TTC549 (cell line): ENCODE measurements at regions not wholly inside any gene's neighbourhood (a gene's known extent, or its start where the extent isn't known, plus 50 kb on each side); places are given as distances from the start of the nearest gene placed in this dataset.

ENCODE experiments used
- FAIRE-seq: peaks from 2 replicates; lab custom pipeline; 2012; peaks lifted over from hg19 to GRCh38; lab: Jason Lieb, UNC

DNA sequence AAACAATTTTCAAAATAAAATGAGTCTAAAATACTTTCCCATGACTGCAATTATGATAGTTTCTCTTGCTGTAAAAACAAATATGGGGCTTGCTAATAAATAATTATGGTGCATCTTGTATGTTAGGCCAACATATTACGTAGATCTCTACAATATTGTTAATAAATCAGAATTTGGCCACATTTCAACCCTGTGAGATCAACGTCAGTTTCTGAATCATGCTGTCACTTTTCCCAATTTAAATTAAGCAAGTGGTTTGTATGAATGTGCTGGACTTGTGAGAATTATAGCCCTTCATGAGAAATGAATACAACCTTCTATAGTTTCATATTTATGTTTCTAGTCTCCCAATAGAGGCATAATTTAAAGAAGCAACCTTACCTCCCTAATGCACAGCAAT is 808.9 kb downstream of the SUCLG1 start:
- FAIRE-seq: no peak

DNA sequence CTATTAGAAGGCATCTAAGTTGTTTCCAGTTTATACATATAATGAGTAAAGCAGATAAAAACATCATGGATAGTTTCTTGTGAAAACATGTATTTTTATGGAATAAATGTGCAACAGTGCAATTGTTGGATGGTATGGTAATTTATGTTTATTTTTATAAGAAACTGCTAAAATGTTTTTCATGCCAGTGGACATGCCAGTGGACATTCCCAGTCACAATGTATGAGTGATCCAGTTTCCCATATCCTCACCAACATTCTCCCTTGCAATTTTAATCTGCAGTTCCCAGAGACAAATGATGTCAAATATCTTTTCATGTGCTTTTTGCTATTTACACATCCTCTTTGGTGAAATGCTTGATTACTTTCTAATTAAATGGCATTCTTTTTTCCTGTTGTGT is 818.6 kb downstream of the SUCLG1 start:
- FAIRE-seq: no peak

DNA sequence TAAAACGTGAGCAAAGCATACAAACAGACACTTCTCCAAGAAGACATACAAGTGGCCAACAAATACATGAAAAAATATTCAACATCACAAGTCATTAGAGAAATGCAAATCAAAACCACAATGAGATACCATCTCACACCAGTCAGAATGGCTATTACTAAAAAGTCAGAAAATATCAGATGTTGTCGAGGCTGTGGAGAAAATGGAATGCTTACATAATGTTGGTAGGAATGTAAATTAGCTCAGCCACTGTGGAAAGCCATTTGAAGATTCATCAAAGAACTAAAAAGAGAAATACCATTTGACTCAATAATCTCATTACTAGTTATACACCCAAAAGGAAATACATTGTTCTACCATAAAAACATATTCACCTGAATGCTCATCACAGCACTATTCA is 825.7 kb downstream of the SUCLG1 start:
- no peak for FAIRE-seq

DNA sequence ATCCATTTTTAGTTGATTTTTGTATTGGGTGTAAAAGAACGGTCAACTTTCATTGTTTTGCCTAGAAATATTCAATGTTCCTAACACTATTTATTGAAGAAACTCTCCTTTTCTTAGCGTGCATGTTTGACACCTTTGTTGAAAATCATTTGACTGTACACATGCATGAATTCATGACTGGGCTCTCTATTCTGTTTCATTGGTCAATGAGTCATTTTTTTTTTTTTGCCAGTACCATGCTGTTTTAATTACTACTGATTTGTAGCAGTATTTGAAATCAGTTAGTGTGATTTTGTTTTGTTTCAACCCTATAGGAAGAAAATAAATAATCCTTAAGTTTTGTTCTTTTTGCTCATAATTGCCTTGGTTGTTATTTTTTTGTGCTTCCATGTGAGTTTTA is 828.7 kb downstream of the SUCLG1 start:
- no peak for FAIRE-seq

DNA sequence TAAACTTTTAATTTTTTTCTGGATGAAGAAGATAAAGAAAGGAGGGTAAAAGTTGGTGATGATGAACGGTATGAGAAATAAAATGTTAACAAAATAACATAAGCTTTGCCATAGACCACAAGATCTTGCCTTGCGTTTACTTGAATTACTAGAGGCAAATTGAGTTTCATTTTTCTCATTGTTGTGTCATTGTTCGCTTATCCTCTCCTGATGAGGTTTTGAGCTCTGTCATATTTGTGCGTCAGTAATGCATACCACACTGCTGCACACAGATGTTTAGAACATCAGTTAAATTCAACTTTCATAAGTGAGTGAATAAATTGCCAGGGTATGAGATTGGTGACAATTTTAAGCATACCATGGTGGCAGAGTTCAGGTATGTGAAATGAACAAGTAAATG is 843.6 kb downstream of the SUCLG1 start:
- FAIRE-seq: no peak

DNA sequence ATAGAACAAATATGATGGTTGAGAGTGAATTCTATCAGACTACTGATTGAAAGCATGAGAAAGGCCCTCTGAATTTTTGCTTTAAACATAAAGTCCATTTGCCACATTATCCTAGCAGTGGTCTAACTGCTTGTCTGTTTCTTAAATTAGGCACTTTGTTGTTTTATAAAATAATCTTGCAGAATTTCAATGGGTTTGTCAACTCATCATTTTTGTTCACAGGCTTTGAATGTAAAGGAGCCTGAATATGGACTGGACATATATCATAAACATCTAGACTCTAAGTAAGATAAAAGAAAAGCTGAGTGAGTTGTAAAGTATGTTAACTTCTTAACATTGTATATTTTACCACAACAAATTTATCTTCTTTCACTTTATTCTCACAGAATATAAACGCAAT is 845.9 kb downstream of the SUCLG1 start:
- no peak for FAIRE-seq

DNA sequence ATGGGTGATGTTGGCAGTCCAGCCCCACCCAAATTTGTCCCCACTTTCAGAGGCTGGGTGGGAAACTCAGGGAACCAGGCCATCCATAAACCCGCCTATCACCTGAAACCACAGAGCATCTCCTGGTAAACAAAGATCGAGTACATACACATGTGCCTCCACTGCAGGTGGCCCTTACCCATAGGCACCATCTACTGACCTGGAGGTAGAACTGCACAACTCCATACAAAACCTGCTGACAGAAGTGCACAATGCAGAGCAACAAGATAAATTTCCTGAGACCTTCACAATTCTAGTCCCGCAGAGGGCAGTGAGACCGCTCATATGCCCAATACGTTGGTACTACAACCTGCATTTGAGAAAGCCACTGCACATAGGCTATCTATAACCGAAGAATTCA is 856.3 kb downstream of the SUCLG1 start:
- no peak for FAIRE-seq

DNA sequence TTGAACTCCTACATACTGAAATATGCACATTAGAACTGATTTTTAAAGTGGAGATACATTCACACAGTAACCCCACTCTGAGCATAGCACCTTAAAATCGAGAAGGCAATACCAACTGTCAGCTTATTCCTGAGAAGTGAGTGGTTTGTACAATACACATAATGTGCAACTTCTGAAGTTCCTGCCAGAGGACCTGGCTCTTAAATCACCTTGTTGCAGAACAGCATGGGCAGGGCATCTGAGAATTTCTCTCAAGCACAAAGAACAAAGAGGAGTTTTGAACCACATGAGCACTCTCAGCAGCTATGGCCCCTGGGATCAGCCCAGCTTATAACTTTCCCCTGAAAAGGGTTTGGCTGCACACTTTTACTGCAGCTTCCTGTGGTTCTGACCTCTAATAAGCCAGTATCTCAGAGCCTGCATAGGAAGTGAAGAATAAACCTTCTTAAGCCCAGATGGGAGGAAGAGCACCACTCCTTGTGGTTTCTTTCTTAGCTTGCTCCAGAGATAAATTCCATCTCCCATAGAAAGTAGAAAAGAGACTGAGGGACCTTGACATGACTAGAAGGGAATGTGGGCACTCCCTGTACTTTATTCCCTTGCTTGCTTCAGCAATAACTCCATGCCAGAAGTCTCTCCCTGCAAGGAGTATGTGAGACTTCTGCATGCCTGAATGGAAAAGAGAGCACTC is 862.3 kb downstream of the SUCLG1 start:
- no peak for FAIRE-seq

DNA sequence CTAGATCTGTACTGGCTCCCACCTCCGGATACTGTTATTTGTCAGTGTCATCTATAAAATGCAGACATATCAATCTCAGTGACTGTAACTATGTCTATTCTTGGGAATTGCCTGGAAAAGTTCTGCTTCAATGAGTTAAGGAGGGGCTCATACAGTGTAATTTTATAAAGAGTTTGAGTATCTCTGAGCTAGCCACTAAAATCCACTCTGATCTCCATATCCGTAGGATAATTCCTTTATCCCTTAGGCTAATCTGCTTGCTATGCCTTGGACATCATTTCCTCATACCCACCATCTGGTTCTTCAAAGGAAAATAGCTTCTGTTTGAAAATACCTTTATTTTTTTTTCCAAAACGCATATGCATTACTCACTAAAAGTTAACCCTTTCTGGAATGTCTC is 863.2 kb downstream of the SUCLG1 start:
- FAIRE-seq: no peak

DNA sequence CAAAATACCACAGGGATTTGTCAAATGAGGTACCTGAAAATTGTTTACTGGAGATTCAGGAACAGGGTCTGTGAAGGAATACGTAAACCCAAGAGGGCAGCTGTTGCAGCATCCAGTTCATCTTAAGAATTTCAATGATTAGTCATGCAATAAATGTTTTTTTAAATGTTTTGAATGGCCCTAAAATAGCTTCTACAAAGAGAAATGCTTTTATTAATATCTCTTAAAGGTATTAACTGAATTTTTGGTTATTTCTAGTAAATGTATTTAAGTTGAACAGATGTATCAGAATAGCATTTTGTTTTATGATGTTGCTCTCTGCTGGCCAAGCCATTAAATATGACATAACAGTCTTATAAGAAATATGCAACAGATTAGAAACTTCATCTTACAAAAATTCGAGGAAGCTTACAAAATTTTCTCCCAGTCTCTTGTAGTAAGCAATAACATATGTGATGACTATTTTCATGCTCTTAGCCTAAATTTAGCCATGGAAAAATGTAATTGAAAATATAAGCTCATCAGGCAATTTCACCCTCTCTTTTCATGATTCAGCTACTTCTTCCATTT is 863.9 kb downstream of the SUCLG1 start:
- no peak for FAIRE-seq

DNA sequence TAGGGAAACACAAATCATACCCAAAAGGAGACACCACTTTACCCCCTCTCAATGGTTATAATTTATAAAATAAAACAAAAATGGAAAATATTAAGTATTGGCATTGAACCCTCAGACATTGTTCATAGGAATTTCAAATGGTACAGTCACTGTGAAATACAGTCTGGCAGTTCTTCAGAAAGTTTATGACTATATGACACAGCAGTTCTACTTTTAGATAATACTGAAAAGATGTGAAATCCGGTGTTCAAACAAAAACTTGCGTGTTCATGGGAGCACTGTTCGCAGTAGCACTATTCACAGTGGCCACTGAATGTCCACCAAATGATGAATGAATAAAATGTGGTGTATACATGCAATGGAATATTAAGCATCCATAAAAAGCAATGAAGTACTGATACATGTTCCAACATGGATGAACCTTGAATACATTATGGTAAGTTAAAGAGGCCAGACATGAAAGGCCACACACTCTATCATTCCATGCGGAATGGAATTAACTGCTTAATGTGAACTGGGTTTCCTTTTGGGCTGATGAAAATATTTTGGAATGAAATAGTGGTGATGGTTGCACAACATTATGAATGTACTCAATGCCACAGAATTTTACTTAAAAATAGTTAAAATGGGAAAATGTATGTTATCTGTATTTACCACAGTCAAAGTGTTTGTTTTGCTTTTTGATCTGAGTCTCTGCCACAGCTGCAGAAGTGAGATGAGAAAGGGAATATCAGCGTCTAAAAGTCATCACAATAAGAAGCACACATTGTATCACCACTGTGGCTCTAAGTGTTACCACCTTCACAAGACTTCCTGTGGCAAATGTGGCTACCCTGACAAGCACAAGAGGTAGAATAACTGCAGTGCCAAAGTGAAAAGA is 864.6 kb downstream of the SUCLG1 start:
- FAIRE-seq: no peak

DNA sequence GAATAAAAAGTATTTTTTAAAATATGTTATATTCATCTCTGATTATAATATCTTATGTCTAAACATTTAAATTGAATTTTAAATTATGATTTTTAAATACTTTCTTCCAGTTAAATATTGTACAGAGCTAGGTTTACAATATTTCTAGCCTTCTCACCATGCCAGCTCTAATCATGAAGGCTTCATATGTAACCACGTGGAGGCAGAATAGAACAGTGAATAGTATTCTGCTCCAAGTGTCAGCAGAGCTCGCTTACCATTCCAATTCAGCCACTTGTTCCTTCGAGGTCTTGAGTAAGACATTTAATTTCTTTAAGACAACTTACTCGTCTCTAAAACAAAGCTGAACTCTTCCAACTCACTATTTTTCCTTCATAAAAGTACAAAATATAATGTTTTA is 871.8 kb downstream of the SUCLG1 start:
- no peak for FAIRE-seq

DNA sequence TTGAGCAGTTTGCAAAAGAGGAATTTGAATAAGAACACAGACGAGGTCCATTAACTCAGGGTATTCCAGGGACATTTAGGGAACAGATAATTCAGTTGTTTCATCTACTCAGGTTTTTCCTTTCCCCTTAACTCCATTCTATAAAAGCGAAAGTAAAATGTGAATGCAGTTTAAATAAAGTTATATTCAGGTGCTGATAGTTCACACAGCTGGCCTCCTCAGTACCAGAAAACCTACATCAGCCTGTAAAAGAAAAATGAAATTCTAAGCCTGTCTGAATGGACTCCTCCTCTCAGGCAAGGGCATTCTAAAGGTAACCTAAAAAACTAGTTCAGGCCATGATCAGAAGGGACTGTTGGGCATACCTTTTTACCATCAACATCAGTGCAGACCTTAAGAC is 873.8 kb downstream of the SUCLG1 start:
- no peak for FAIRE-seq

DNA sequence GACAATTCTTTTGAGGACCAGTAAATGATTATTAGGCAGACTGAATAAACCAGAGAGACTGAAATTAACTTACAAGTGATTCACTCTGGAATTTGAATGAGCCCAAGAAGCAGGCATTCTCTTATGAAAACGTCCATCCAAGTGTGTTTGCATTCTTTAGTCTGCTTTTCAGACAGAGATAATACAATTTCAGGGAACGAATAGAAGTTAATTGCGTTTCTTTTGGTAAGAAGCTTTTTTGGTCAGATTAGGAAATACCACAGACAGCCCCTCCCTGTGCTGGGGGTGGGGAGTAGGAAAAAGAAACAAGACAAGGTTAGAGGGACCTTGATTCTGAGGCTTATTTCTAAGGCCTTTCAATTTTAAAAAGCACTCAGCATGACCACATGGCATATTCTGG is 874.4 kb downstream of the SUCLG1 start:
- no peak for FAIRE-seq

DNA sequence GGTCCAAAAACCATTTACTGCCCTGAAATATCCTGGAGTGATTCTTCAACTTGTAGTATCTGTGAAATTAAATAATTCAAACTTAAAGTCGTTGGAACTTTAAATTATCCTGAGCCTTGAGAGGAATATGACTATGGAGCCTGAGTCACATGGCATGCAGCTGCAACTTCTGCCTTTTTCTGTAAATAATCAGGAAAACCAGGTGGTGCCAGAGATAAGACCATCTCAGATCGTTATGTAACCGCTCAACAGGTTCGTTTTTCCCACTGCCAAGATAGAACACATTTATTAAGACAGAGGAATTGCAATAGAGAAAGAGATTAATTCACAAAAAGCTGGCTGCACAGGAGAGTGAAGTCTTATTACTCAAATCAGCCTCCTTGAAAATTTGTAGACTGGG is 876.5 kb downstream of the SUCLG1 start:
- no peak for FAIRE-seq

DNA sequence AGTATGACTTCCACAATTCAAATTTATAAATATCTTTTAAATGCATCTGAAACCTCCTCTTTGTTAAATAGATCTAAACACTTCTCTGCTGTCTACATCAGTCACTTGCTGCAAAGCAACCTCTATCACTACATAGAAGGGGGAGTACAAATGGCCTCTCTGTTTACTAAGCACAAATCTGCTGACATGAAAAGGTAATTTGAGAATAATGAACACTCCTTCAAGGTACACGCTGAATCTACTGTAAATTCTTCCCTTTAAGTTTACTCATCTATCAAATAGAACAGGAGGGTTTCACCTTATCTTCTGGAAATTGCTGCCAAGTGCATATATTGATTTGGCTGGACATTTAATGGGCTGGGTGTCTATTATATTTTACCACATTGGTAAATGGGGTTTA is 879.6 kb downstream of the SUCLG1 start:
- FAIRE-seq: no peak

DNA sequence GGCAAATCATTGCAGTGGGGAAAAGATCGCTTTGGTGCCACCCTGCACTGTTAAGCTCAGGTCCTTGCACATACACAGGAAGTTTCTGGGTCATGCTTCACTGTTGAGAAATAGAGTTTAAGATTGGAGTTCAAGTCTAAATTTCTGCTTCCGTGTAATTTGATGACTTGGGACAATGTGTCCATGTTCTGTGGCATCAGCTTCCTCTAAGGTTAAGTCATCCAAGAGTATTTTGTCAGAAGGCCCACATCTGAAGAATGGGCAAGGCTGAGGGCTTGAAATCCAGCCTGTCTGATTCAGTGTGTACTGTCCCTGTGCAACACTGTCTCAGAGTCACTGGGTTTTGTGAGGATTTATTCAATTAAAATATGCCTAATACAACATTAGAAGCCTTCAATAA is 880.7 kb downstream of the SUCLG1 start:
- FAIRE-seq: no peak

DNA sequence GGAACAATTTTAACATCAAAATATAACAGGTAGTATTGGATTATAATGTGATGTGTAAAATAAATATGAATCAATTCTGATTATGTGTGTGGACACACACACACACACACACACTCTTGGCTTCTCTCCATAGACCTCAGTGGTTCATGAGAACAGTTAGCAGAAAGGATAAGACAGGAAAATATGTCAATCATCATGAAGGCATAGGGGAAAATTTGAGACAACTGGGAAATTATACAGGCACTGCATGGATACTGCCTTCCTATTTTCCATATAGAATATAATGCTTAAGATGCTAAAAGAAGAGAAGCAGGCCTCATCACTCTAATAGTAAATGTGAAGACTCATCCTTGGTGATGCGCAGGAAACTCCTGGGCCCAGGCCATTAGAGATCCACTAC is 884.5 kb downstream of the SUCLG1 start:
- FAIRE-seq: no peak

DNA sequence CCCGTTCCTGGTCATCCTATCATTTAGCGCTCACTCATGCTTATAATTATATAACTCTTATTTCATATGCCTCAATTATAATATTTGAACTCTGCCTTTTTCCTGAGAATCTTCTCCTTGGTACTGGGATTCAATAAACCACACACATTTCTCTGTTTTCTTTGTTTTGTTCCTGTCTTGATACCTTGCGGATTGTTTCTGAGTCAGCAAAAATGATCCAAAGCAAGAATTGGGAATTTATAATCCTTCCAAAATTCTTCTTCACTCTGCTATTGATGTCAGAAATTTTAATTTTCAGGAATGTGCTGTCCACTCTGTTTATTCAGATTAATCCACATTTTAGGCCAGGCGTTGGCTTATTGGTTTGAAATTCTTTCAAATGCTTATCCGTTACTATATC is 886.0 kb downstream of the SUCLG1 start:
- no peak for FAIRE-seq

DNA sequence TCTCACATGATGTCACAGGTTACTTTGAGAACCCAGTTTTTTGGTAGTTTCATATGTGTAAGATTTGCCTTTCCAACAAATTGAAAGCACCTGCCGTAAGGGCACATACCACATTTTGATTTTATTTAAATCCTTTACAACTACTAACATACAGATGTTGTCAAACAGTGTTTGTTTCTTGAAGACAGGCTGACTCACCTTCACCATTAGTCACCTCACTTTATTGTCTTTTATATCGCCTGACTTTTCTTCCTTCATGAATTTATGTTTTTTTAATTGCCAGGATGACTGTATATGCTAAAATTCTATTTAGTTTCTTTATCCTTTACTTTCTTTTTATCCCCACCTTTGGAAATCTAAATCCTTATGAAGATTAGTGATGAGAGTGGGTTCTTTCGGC is 886.7 kb downstream of the SUCLG1 start:
- no peak for FAIRE-seq

DNA sequence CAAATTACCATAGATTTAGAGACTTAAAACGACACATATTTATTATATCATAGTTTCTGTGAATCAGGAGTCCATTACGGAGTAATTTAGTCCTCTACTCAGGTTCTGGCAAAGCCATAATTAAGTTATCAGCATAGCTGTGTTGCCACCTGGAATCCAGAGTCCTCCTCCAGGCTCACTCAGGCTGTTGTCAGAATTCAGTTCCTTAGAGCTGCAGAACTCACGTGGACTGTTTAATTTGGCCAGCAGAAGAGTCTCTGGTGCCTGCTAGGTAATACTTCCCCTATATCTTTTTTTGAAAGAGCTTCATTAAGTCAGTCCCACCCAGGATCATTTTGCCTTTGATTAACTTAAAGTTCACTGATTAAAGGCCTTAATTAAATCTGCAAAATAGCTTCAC is 891.5 kb downstream of the SUCLG1 start:
- no peak for FAIRE-seq

DNA sequence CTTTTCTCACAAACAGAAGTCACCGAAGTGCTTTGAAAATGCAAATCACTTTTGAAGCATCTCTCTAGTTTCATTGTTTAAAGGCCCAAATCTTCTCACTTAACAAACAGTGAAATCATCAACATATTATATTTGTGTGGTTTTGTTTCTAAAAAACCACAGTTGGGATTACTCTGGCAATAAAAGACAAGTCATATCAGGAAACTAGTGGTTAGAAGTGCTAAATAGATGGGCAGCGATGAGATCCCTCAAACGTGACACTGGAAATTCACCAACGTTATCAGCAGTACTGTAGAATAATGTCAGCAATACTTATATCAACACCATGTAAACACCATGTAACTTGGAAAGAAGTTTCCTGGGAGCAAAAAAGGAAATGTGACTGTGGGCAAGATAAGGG is 893.5 kb downstream of the SUCLG1 start:
- FAIRE-seq: no peak

DNA sequence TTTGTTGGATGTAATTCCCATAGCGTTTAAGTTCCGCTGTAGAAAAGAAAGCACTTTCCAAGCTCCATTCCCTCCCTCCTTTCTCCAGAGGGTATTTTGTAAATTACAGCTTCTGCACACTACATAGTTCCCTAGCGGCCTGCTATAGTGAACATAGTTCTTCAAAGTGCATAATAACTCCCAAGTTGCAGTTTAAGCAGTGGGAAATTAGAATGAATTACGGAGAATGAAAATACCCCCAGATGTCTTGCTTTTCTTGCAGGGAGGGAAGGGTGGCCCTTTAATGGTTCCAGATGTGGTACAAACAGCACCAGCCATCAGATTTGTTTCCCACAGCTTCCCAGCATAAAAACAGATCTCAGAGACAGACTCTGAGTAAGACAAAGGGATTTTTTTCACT is 893.9 kb downstream of the SUCLG1 start:
- no peak for FAIRE-seq

DNA sequence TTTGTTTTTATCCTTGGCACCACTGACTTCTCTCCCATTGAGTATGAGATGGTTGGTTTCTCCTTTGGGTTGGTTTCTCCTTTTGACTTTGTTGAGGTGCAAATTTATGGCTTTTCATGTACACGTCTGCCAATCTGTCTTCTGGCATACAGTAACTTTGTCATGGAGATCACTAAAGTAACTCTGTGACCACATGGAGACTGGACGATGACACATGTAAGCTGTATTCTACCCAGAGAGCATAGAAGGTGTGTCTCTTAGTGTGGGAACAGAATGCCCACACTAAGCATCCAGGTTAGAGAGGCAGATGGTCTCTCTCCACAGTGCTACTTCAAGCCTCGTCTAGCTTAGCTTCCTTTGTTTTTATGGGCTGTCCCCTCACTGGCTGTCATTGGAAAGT is 897.5 kb downstream of the SUCLG1 start:
- FAIRE-seq: no peak
